Activated effector memory CD4-positive, alpha-beta T cell treated with anti-CD3 and anti-CD28 coated beads, Interleukin-2, amount 50 U/mL, for 16 hours (primary cell): ENCODE measurements at regions not wholly inside any gene's neighbourhood (a gene's known extent, or its start where the extent isn't known, plus 50 kb on each side); places are given as distances from the start of the nearest gene placed in this dataset.

Source experiments
- DNase-seq: peaks from one replicate; pipeline ENCODE4 v3.0.0-alpha.2; 2020

DNA sequence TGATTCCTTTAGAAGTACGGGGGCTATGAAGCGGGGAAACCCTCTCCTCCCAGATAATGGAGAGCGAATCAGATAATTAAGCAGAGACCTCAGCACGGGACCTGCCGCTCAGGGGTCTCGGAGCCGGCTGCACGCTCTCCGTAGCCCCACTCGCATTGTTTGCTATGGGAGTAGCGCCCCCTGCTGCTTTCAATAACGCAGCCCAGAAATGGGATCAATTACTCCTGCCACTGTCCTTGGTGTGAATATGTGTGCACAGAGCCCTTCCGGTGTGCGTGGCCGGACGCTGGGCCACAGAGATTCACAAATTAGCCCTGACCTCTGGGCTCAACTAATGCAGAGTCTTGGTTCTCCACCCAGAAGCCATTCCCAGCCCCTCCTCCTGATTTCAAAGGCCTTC is 76.4 kb upstream of the TMEM132C start:
- DNase-seq: no peak

DNA sequence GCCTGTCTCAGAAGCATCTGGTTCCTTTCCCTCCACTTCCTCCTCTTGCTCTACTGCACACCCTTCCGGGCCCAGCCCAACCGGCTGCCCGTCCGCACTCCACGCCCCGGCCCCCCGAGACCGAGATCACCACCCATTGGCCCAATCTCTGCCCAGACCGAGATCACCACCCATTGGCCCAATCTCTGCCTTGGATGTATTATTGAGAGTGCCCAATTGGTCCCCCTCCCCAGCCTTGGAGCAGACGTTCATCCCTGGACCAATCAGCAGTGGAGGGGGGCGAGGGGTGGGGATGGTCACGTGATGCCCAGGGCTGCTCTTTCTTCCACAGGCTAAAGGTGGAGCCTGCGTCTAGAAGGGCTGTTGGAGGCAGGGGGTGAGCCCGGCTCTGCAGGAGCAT is 75.6 kb upstream of the TMEM132C start:
- no peak for DNase-seq

DNA sequence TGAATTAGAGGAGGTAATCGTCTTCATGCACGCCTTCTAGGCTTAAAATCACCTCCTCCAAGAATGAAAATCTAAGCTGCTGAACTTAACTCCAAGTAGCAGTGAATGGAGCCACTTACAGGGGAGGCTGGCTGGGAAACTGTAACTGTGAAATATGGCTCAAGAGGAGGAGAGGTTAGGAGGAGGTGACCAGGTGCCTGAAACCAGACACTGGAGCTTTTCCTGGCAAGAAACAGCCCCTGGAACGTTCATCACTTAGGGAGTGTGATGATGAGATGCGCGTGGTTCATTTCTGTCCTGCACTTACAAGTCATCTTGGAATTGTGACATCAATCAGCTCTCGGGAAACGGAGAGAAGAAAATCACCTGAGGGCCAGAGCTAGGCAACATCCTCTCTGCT is 62.3 kb upstream of the TMEM132C start:
- no peak for DNase-seq

GRCh38 chr12:128205145-128205544 is 61.8 kb upstream of the TMEM132C start:
- no peak for DNase-seq

DNA sequence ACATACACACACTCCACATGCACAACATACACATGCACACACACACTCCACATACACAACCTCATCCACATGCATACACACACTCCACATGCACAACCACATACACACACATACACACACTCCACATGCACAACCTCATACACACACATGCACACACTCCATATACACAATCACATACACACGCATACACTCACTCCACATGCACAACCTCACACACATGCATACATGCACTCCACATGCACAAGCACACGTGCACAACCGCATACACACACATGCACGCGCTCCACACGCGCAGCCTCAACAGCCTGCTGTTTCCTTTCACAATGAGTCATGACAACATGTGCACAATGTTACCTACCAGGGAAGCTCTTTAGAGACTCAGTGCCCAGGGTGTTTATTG is 61.2 kb upstream of the TMEM132C start:
- DNase-seq: no peak
